ENCODE measurements at regions not wholly inside any gene's neighbourhood (a gene's known extent, or its start where the extent isn't known, plus 50 kb on each side); places are given as distances from the start of the nearest gene placed in this dataset.

DNA sequence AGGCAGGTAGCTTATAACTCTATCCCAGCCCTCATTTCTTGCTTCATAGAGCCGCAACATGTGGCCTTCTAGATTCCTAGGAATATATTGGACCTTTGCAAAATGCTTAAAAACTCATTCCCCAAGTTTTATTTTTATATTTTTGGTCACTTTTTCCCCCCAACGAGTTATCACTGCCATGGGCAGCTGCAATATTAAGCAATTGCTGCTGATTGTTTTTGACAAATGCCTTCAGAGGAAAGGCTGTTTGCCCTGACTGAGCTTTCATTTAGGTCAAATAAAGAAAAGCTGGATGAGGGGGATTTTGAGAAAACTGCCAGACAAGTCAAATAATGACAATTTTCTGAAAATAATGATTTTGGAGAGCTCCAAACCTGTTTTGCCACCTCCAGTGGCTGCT lies 976.9 kb upstream of the MBL2 start:
- DNase-seq: no peak

DNA sequence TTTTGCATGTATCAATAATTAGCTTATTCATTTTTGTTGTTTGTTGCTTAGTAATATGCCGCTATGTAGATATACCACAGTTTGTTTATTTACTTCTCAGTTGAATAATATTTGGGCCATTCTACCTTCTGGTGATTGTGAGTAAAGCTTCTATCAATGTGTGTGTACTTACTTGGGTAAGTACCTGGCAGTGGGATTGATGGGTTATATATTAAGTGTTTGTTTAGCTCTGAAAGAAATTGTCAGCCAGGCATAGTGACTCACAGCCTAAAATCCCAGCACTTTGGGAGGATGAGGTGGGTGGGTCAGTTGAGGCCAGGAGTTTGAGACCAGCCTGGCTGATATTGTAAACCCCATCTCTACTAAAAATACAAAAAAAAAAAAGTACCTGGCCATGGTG lies 975.7 kb upstream of the MBL2 start:
- no peak for DNase-seq

- no peak for DNase-seq
Observed at GRCh38 chr10:53744746-53745145, 972.2 kb upstream of the MBL2 start.

GRCh38 chr10:53744176-53744575 lies 971.6 kb upstream of the MBL2 start:
- no peak for DNase-seq

GRCh38 chr10:53737132-53737531 lies 964.5 kb upstream of the MBL2 start:
- no peak for DNase-seq

GRCh38 chr10:53726921-53727320 lies 954.3 kb upstream of the MBL2 start:
- no peak for DNase-seq

DNA sequence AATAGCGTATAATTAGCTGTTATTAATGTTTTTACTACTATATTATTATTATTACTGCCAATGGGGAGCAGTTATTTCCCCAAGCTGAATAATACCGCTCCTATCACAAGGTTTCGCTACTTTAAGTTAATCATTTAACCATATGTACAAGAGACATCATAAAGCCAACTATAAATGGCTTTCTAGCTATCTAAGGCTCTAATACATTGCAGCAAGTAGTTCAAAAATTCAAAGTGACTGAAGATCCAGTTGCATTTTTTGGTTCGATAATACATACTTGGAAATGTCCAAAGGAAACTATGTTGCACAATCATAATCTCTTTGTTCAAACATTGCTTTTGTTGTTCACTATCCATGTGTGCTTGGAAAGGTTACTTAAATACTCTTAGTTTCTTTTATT lies 952.0 kb upstream of the MBL2 start:
- DNase-seq: no peak

DNA sequence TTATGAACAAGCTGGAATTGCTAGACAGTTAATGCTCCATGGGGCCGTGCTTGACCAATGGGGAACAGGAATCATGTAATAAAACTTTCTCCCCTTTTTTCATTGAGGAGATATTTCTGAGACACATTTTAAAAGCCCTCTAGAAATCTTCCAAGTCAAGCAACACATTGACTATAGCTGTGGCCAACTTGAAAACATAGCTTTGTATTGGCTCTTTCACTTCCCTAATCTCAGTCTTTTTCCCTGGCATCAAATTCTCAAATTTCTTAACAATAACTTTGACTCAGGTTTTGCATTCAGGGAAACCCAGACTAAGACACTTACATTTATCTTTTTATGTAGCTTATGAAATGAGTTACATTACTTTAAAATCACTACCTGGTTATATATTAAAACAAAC lies 947.1 kb upstream of the MBL2 start:
- DNase-seq: no peak

GRCh38 chr10:53716156-53716555 lies 943.6 kb upstream of the MBL2 start:
- no peak for DNase-seq

- DNase-seq: no peak
Observed at GRCh38 chr10:53713431-53713830, 940.8 kb upstream of the MBL2 start.

DNA sequence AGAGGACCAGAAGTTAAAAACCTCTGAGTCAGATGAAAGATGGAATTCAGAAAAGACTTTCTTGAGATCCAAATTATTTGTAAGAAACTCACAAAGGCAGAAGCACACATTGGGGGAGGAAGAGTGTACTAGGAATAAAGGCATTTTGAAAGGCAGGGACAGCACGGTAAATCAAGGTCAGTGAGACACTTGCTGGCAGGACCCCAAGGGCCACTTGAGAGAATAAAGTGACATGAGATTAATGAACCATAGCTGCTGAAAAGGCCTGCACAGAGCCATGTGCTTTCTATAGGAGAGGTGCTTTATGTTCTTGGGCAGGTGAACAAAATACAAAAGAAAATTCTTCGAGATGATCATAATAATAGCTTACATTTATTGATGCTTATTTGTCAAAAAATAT lies 929.9 kb upstream of the MBL2 start:
- DNase-seq: no peak

DNA sequence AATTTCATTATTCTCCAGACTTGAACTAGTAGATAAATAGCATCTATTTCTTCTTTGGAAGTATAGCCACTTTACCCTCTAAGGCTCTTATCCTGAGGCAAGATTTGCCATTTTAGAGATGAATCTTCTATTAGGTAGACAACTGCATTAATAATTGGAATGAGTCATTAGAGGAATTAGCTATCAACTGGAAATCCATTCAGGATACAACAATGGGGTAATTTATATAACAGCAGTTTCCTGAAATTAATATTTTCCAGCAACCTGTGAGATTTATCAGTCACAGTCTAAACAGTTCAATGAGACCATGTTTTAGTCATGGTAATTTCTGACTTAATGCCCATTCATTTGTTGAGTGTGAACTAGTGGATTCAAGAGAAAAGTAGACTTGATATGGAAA lies 928.6 kb upstream of the MBL2 start:
- DNase-seq: no peak

- DNase-seq: no peak
Observed at GRCh38 chr10:53700278-53700677, 927.7 kb upstream of the MBL2 start.

DNA sequence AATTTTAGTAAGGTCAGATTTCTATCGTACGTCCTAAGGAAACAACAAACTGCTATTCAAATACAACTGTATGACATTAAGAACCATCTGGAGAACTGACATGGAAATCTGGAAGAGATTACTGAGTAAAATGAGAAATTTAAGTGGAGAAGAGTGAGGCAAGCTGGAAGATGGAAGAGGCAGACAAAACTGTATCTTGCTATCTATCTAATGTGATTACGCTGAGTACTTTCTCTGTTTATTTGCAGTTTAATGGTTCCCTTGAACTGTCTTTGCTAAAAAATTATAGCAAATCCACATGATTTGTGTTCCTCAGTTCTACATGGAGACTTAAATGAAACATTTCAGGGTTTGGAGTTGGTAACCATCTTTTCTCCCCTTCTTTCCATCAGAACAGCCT lies 927.1 kb upstream of the MBL2 start:
- no peak for DNase-seq

GRCh38 chr10:53699231-53699630 lies 926.6 kb upstream of the MBL2 start:
- DNase-seq: no peak

- DNase-seq: no peak
Observed at GRCh38 chr10:53697038-53697437, 924.5 kb upstream of the MBL2 start.

DNA sequence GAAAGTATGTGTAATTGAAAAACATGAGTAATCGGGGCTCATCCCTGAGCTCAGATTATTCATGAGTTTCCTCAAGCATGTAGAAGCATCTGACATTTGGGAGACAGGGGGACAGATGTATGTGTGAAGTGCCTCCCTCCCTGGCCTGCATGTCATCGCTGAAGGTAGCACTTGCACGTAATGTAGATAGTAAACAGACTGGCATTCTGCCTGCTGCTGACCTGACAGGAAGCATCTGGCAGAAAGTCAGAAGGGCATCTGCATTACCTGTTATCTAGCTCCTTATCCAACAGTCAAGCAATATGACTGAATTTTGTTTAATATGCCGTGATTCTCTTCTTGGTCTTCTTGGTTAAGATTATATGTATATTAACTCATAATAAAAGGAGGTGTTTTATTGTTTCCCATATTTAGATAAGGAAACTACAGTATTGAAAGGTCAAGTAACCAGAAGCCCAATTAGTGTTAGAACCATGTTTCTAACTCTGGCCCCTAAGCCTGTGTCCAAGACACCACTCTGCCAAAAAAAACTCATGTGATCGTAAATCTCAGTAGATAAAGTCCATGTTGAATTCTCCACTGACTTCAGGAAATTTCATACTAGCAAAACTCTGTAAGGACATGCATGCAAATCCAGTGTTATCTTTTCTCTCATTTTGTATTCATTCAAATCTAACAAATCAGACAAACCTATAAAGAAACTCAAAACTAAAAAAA lies 918.1 kb upstream of the MBL2 start:
- DNase-seq: no peak

- DNase-seq: no peak
Observed at GRCh38 chr10:53687800-53688199, 915.2 kb upstream of the MBL2 start.

GRCh38 chr10:53682885-53683284 lies 910.3 kb upstream of the MBL2 start:
- no peak for DNase-seq

DNA sequence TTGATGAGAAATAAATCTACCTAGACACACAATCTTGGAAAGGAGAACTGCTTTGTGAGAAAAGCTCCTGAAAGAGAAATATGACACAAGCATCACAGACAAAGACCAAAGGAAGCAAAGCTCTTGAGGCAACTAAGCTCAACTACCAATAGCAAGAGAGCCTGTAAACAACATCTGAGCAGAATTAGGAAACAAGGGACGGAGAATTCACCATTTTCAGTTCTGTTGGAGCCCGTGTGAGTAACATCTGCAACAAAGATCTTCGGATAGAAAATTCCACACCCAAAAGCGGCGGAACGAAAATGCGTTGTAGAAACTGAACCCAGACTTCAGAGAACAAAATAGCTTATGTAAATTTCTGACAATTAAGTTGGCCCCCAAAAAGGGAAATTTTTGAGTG lies 909.9 kb upstream of the MBL2 start:
- DNase-seq: no peak

DNA sequence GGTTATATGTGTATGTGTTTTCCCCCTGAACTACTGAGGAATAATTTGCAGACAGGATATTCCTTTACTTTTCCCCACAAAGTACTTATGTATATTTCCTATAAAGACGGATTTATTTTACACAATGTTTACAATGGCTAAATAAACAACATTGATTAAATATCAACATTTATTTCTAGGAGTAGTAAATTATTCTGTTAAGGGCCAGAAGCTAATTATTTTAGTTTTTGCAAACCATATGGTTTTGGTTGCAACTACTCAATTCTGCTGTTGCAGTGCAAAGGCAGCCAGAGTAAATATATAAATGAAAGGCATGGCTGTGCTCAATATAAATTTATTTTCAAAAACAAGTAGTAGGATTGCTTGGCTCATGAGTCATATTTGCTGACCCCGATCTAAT lies 907.1 kb upstream of the MBL2 start:
- DNase-seq: no peak

DNA sequence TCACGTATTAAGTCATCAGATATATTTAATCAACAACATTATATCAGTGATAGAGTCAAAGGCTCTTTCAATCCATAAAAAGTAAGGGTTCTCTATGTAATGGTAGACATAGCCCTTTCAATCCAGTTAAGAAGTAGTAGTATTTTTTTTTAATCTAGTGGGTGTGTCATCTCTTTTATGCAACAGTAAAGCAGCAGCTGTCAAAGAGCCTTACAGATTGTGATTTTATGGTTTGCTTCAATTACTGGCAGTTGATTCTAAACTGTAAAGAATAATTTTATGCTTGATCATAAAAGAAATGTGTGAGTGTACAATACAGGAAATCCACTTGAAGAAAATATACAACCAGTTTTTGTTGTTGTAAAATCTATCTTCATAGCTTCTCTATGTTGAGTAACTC lies 902.6 kb upstream of the MBL2 start:
- DNase-seq: no peak

GRCh38 chr10:53667063-53667462 lies 894.5 kb upstream of the MBL2 start:
- DNase-seq: no peak

DNA sequence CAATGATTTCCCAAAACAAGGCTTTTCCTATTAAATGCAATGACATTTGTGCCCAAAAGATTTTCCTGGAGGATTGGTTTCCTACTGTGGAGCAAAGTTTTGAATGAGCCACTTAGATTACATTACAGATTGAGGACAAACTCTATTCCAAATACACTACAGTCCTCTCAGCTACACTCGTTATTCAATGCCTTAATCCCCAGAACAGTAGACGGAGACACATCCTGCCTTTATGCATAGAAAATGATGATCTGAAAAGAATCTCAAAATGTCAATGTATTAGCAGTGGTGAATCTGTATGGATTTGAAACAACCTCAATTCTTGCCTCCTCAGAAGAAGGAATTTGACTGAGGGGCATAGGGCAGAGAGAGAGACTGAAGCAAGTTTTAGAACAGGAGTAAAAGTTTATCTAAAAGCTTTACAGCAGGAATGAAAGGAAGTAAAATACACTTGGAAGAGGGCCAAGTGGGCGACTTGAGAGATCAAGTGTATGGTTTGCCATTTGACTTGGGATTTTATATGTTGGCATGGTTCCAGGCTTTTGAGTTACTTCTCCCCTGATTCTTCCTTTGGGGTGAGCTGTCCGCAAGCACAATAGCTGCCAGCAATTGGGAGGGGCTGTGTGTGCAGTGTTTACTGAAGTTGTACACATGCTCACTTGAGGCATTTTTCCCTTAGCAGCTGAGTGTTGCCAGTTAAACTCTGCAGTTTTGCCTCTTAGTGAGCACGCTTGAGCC lies 891.9 kb upstream of the MBL2 start:
- DNase-seq: no peak

GRCh38 chr10:53650794-53651193 lies 878.2 kb upstream of the MBL2 start:
- no peak for DNase-seq
